ENCODE measurements at regions not wholly inside any gene's neighbourhood (a gene's known extent, or its start where the extent isn't known, plus 50 kb on each side); places are given as distances from the start of the nearest gene placed in this dataset.

DNA sequence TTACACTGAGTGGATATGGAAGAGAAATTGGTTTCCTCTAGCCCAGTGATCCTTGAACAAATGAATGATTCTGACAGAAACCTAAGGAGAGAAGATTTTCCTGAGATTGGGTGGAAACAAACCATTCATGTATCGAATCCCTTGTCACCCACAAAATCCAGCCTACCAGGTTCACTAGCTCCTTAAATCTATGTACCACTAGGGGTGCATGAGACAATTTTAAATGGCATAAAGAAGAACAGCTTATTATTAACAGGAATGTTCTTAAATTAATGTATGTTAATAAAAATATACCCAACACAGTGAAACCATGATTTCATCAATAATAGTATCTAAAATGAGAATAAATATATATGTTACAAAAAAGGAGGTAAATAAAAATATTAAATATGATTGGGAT is 118.4 kb upstream of the LNX1 start:
- TF ChIP-seq, protein P1, sequence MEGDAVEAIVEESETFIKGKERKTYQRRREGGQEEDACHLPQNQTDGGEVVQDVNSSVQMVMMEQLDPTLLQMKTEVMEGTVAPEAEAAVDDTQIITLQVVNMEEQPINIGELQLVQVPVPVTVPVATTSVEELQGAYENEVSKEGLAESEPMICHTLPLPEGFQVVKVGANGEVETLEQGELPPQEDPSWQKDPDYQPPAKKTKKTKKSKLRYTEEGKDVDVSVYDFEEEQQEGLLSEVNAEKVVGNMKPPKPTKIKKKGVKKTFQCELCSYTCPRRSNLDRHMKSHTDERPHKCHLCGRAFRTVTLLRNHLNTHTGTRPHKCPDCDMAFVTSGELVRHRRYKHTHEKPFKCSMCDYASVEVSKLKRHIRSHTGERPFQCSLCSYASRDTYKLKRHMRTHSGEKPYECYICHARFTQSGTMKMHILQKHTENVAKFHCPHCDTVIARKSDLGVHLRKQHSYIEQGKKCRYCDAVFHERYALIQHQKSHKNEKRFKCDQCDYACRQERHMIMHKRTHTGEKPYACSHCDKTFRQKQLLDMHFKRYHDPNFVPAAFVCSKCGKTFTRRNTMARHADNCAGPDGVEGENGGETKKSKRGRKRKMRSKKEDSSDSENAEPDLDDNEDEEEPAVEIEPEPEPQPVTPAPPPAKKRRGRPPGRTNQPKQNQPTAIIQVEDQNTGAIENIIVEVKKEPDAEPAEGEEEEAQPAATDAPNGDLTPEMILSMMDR (conservative IDR thresholded peaks at IDR 0.05; ENCODE audit: low read depth, low read length): no peak
- no peak for TF ChIP-seq EZH2 (IDR thresholded peaks at IDR 0.05; ENCODE audit: borderline replicate concordance, low read depth, low read length, poor library complexity, severe bottlenecking)
